ENCODE measurements at regions not wholly inside any gene's neighbourhood (a gene's known extent, or its start where the extent isn't known, plus 50 kb on each side); places are given as distances from the start of the nearest gene placed in this dataset.

GRCh38 chr5:1704676-1705075, 95.0 kb downstream of the MRPL36 start:
- TF ChIP-seq CTCF (conservative IDR thresholded peaks at IDR 0.05 in 1 of 2, IDR thresholded peaks at IDR 0.05 in 1 of 2; ENCODE audit: low read depth in 1 of 2, low read length in 2 of 2) (no peak), EZH2 (IDR thresholded peaks at IDR 0.05; ENCODE audit: low read length, missing control alignments) (no peak)

Measured in fibroblast of lung (primary cell).